HG02981 (cell line): ENCODE measurements at regions not wholly inside any gene's neighbourhood (a gene's known extent, or its start where the extent isn't known, plus 50 kb on each side); places are given as distances from the start of the nearest gene placed in this dataset.
"Not testable (repeated sequence)": the region's sequence is repeated elsewhere in the genome, so short reads cannot be mapped to it uniquely, and the experiment has no call there.

Experiments used
- ATAC-seq: cut with Tn5 transposase; IDR thresholded peaks from one replicate; pipeline ENCODE4 v1.9.1; 2021; ENCODE audit warnings: mild to moderate bottlenecking, moderate library complexity; ENCODE audit not compliant: unreplicated experiment

DNA sequence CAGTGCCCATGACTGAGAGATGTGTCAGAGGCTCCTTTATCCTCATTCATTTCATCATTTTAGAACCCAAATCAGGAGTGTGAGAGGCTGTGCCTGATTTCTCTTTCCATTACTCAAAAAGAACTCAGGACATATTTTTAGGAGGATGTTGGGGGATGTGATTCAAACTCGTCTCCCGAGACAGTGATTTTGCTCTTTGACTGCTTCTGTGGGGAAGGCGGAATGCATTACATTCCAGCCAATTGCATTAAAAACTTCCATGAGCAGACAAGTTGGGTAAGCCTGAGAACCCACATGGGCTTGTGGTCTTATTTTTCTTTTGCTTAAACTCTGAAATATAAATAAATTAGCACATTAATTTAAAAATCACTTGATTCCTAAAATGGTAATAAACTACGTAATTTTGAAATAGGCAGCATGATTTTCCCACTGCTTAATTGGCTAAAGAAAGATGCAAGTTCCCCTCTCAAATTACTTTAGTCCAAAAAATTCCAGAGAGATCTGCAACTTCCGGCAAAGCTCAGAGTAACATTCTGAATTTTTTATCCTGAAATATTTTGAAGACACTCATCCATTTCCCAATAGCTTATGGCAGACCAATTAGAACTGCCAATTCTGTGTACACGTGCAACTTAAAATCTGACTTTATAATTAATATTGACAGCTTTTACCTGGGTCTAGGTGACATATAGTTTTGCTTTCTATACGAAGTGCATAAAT, 185.6 kb downstream of the C7orf25 start:
- no peak for ATAC-seq

DNA sequence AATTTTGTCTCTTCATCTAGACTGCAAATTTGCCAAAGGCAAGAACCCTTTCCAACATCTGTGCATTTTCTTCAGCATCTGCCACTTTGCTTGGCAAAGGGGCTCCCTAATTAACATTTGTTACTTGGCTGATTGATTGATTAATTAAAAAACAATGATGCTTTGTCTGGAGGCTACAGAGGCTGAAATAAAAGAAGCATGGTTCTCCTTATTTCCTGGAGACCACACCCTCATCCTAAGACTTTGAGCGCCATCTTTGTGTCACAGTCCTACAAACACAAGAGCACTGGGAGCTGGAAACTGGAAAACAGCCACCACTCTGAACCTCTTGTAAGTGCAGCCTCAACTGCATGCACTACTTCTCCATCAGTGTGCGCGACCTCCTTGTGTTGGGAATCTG, 189.2 kb downstream of the C7orf25 start:
- no peak for ATAC-seq

DNA sequence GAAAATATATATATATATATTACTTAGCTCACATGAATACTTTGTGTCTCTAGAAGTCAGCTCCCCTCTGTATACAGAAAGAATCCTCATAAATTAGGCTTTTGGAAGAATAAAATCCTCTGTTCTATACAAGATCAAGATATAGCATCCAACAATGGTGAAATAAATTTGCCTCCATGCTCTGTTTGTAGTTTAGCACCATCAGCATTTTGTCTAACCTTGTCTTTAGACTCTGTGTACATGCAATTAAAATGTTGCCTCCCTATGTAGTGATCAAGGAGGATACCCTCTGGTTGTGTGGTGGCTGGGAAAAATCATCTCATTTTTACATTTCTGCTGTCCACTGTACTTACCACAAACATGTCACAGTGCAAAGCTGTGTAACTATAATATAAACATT, 189.7 kb downstream of the C7orf25 start:
- ATAC-seq, result no peak

DNA sequence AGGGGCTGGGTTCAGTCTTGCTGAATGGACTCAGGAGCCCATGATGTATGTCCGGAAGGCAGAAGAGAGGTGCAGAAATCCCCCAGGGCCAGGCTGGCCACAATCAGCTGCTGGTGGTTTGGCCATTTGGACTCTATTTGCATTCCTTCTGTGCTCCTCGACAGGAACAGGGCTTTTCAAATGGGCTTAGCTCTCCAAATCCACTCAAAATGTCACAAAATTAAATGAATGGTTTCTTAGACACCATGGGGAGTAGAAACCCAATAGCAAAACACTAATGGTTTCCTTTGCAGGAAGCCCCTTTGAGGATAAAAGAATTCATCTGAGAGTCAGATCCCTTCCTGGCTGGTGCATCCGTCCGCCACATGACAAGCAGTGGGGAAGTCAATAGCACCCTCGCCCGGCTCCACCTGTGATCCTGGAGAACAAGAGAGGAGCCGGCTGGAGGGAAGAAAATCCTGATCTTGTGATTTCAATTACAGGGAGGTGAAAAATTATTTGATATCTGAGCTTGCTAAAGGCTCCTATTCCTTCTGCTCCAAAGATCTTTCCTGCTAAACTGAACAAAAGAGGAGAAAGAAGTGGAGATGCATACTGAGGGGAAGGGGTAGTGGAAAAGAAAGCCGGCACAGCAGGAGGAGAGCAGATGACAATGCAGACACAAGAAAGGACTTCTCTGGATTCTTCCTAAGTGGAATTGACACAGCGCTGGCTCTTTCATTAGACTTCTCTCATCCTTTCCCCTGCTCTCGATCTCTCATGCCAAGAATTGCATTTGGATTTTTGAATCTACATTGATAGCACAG, 190.7 kb downstream of the C7orf25 start:
- ATAC-seq, result no peak

DNA sequence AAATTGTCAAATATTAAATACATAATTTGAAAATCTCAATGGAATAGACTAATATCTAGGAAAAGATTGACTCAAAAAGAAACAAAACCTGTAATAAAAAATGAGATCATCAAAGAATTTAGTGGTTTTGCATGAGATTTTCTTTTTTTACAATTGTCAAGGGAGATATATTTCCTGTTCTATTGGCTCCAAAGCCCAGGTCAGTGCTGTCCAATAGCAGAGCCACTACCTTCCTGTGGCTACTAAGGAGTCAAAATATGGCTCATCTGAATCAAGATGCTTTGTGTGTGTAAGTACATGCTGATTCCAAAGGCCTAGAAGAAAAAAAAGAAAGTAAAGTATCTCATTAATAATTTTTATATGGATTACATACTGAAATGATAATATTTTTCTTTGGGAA, 191.9 kb downstream of the C7orf25 start:
- no peak for ATAC-seq

DNA sequence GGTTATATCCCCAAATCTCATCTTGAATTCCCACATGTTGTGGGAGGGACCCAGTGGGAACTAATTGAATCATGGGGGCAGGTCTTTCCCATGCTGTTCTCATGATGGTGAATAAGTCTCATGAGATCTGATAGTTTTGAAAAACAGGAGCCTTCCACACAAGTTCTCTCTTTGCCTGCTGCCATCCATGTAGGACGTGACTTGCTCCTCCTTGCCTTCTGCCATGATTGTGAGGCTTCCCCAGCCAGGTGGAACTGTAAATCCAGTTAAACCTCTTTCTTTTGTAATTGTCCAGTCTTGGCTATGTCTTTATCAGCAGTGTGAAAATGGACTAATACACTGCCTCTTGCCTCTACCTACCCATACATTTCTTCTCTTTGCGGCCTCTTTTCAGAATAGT, 193.4 kb downstream of the C7orf25 start:
- ATAC-seq, result not testable (repeated sequence)

DNA sequence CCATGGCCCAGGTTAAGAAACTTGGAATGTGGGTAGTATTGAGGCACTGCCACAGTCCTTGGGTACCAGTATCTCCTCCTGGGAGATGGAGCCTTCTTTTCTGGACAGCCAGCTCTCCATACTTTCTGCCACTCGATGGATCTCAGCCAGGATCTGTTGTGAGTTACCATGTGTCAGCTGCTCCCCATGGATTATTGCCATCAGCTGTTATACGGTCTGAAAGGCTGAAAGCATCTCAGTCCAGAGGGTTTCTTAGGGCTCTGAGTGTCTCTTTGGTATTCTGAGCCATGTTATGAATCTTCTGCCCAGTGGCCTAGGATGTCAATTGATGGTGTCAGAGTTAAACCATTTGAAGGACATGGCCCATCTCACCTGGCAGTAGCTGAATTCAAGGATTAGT, 197.5 kb downstream of the C7orf25 start:
- no peak for ATAC-seq

DNA sequence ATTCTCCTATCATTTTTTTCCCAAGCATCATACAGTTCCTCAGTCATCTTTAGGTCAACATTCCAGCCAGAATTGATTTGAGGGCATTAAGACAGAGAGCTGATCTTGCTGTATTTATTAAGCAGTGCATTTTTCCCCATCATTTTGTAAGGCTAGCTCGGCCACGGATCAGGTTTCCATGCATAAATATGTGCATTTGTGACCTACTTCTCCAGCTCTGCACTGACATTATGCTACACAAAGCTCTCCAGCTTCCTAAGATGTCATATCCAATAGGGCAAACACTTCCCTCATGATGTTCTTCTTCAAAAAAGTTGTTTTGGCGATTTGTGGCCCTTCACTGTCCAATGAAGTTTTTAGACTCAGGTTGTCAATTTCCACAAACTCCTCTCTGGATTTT, 202.6 kb downstream of the C7orf25 start:
- ATAC-seq, result no peak

DNA sequence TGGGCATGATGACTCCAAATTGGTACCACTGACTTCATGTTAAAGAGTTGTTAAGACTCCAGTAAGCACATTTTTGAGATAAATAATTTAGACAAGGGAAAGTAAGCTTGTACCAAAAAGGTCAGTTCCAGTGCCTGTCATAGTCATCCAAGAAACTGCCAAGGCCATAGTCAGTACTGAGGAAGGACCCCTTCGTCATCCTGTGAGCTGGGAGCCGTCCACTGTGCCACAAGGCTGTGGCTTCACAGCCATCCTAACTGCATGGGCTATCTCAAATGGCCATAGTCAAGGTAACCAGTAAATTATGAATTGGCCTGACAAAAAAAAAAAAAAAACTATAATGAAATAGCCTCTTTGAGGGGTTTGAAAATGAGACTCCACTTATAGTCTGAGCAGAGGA, 207.2 kb downstream of the C7orf25 start:
- ATAC-seq, result no peak

DNA sequence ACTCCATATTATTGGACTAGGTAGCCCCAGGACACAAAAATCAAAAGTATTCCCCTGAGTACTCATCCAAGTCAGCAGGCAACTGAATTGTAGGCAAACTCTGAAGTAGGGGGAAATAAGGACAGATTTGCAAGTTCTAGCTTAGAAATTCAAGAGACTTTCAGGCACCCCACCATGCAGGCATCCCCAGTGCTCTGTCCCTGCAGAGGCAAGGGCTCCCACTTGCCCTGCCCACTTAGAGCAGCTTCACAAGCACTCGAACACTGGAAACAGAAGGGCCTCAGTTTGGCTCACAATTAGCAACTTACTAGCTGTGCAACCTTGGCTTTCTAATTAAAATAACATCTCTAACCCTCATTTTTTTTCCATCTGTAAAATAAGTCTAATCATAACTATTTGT, 209.2 kb downstream of the C7orf25 start:
- no peak for ATAC-seq

DNA sequence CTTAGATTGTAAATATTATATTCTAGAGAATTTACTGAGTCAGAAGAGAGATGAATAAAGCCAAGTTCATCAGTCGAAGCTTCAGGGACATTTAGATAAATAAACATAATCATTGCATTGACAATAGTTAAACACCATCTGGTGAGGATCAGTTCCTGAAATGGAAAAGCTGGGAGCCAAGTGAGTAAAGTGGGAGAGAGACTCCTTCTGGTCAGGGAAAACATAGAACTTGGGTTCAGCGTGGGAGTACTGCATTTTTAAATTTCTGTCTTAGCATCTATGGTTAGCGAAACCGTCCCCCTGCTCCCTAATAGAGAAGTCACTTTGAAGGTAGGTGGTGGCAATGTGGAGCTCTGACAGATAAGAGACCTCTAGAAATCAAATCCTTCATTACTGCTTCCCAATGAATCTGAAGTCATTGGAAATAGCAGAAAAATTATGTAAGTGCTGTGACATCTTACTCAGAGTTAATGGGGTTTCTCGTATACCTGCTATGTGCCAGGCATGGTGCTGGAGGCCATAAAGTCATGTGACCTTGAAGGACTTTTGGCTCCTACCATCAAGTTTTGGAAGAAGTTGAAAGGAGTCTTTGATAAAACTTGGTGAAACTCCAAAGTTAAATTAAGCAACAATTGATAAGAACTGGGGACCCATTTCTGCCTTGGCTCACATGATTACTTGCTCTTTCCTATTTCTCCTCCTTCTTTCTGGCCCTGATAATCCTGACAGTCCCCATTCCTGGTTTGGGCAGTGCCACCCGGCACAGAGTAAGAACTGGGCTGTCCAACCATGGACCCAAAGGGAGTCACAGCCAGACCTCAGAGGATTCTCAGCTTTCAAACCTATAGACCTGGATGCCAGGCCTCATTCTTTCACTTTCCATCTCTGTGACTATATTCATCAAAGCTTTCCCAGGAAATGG, 211.2 kb downstream of the C7orf25 start:
- ATAC-seq, result no peak

DNA sequence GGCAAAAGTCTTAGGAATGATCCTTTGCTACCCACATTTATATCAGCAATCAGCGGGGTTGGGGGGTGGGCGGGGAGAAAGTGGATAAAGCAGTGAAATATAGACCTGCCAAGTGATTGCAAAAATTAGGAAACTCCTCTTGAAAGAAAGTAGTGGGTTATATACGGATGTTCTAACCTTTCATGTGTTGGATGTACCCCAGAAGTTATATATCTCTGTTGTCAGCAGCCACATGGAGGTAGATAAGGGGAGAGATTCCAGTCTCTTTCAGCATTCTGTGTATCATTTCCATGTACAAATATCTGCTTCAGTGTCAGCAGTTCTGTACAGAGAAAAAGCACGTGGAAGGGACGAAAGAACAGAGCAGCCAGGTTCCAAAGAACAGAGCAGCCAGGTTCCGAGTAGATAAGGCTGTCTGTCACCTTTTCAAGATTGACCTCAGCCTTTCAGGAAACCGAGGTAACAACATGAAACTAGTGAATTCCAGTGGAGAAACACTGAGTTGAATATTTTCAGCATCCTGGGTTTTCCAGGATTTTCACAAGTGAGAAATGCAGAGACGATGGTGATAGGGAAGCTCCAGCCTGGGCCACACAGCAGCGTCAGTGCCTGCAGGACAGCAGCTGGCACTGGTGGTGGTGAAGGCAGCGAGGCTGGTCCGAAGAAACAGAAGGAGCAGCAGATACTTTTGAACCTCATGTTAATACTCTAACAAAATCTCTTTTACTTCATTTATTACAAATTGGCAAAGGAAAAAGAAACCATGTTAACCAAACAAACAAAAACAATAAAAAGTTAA, 212.3 kb downstream of the C7orf25 start:
- no peak for ATAC-seq

DNA sequence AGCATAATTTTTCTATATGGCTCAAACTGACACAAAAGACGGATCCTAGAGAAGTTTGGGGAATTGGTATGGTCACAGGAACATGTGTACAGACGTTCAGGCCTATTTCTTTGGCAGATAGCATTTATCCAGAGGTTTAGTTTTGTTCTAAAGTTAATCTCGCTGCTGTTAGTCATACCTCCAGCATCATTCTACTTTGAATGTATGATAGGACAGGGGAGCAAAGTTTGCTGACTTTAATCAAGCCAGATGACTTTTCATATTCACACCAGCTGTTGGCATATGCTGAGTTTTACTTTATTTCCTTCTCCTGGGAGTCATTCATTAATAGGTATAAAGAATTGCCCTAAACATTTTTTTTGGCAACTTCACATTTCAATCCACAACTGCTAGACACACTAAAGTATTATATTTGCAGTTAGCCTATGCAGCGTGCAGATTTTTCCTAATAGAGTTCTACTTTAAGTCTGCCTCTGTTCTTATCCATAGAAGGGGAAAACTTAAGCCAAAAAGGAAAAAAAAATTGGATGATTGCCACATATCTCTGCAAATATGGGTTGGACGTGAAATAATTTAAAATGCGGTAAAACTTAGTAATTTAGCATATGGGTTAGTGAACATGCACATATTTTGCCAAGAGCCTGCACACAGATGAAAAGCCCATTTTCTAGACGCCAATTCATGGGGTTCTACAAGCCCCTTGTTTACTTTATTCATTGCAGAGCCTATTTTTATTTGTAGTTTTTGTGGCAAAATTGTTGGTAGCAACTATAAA, 213.1 kb downstream of the C7orf25 start:
- ATAC-seq, result no peak

DNA sequence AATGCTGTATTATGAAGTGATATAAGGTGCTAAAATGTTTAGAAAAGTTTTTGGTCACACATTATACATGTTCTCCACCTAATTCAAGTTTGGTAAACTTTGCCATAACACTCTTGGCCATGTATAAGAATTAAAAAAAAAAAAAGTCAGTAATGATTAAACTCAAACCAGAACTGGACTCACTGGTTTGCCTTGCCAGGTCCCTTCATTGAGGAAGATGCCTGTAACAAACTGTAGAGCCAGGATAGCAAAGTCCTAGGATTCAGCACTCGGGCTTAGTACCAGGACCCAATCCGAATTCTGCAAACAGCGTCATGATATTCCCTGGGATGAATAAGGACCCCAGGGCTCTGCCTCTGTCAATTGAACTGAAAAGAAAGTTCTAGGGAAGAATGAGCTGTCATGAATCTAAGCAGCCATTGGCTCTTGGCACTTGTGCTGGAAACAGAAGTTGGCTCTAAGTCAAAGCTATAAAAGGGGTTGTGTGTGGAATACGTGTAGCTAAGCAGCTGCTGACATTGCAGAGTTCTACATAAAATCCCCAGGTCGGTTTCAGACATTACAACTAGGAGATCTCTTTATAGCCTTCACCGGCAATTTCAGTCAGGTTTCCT, 216.9 kb downstream of the C7orf25 start:
- no peak for ATAC-seq

DNA sequence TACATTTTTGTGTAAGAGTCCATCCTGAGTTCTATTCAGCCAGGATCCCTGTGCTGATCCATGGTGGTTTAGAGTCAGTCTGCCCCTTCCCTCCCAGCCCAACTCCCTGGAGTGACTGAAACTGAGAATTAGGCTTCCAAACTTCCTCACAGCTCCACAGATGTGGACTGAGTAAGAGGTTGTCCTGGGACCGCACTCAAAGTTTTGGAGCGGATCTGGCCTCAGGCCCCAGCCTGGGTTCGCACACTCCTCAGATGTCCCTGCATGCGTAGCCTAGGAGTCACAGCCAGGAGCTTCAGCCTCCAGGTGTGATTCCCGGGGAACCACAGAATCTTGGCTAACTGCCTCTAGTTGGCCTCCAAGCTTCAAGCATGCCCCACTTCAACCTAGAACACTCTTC, 218.1 kb downstream of the C7orf25 start:
- no peak for ATAC-seq

DNA sequence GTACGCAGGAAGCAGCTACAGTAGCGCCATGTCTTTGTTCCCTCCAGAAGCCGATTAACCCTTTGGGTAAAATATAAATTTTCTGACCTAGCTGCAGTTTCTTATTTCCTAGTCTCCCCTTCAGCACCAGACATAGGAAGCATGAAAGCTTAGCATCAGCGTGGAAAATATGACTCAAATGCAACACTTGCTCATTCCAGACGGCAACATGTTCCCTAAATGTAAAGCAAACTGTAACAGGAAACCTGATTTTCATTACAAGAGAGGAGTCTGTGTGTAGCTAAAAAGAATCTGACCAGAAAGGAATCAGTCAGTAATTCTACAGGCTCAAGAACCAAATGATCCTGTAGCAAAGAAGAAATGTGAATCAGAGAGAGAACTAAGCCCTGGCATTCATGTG, 219.2 kb downstream of the C7orf25 start:
- ATAC-seq, result no peak

DNA sequence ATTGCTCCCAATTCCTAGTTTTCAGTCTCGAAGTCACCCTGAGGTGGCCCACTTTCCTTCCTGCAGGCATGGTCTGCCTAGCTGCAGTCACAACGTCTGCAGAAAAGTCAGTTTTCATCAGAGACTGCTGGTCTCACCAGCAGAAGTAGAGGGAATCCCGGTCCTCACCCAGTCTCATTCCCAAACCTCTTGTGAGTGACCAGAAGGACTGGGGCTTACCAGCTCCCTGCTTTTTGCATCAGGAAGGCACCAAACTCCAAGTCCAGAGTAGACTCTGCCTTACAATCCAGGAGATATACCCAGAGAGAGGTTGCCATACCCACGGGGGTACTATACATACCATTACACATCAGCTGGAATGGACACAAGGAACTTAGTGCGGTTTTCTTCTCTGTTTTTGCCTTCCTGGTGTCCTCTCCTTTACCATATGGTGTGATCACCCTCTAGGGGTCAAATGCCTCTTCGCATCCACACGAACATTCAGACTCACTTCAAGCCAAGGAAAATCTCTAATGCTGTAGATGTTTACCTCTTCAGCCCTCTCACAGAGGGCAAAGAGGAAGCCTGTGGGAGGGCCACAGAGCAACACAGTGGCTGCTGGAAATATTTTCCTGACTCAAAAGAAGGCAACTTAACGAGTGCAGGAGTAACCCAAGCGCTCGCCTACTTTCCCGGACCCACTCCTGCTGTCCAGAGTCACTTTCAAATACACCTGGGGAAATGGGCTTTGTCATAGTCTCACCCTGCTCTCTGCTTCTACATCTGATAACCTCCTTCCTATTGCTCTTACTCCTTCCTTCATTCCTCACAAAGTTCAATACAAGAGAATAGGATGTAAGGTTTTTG, 220.9 kb downstream of the C7orf25 start:
- ATAC-seq, result no peak

DNA sequence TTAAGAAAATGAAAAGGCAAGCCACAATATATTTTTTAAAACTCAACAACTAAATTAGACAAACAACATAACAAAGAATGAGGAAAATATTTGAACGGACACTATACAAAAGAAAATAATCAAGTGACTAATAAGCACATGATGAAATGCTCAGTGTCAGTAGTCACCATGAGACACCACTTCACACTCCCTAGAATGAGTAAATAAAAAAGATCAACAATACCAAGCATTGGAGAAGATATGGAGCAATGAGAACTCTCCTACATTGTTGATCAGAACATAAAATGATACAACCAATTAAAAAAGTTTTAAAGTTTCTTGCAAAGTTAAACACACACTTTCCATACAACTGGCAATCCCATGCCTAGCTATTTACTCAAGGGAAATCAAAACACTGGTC, 222.2 kb downstream of the C7orf25 start:
- no peak for ATAC-seq

DNA sequence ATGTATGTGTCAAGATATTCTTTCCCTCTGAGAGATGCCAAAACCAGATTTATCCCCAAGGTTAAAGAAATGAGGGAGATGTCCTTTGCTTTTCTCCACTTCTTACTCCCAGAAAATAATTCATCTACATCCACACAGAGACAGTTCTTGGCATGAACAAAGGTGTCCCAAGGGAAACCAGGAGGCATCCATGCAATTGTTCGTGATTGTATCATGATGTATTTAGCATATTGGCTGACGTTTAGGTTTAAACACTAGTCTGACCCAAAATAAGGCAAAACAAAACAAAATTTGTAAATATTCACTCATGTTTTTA, 223.9 kb downstream of the C7orf25 start:
- no peak for ATAC-seq
